MV-4-11 (cell line): ENCODE measurements at regions not wholly inside any gene's neighbourhood (a gene's known extent, or its start where the extent isn't known, plus 50 kb on each side); places are given as distances from the start of the nearest gene placed in this dataset.
"Not testable (repeated sequence)": the region's sequence is repeated elsewhere in the genome, so short reads cannot be mapped to it uniquely, and the experiment has no call there.

Experiments used
- DNase-seq: peaks from one replicate; lab custom pipeline; 2025; lab: John Stamatoyannopoulos, UW

DNA sequence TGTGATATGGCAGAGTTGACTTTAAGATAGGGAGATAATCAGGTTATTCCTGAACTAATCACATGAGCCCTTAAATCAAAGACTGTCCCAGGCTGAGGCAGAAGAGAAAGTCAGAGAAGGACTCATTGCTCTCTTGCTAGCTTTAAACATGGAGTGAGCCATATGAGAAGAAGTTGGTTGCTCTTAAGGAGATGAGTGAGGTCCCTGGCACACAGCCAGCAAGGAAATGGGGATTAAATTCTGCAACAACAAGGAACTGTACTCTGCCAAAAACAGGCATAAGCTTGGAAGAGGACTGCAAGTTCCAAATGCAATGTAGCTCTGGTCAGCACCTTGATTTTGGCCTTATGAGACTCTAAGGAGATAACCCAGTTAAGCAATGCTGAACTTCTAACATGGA lies 457.0 kb downstream of the PLOD2 start:
- peak; percentile 35 for DNase-seq

DNA sequence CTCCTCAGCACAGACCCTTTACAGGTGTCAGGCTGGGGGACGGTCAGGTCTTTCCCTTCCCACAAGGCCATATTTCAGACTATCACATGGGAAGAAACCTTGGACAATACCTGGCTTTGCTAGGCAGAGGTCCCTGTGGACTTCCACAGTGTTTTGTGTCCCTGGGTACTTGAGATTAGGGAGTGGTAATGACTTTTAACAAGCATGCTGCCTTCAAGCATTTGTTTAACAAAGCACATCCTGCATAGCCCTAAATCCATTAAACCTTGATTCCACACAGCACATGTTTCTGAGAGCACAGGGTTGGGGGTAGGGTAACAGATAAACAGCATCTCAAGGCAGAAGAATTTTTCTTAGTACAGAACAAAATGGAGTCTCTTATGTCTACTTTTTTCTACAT lies 451.2 kb downstream of the PLOD2 start:
- not testable (repeated sequence) for DNase-seq

DNA sequence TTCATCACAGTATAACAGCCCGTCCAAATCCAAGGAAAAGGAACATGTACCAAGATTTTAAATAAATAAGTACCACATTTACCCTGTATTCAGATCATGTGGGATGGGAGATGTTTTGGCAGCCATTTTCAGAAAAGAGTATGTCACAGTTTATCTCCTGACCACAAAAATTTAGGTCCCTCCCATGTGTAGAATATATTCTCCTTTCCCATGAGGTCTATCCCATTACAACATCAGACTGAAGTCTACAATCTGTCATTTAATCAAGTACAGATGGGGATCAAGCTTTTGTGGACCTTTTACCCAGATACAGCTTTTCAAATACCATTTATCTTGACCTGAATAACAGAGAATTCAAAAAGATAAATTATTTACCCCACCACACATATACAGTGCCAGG lies 444.5 kb downstream of the PLOD2 start:
- no peak for DNase-seq

DNA sequence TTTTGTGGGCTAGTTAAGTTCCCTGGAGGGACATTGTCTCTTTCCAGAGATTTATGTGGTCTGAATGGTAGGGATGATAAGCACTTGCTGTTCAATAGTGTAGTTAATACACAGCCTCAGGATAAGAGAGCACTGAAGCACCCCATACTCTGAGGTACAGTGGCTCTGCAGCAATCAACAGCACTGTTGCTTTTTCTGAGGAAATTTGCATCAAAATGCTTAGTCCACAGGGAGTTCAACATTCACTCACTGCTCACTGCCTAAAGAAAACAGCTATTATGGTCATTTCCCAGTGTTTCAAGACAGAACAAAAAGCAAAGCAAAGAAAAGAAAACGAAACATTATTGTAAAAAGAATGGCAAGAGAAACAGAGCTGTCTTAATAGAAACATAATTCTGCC lies 441.9 kb downstream of the PLOD2 start:
- DNase-seq, result no peak

DNA sequence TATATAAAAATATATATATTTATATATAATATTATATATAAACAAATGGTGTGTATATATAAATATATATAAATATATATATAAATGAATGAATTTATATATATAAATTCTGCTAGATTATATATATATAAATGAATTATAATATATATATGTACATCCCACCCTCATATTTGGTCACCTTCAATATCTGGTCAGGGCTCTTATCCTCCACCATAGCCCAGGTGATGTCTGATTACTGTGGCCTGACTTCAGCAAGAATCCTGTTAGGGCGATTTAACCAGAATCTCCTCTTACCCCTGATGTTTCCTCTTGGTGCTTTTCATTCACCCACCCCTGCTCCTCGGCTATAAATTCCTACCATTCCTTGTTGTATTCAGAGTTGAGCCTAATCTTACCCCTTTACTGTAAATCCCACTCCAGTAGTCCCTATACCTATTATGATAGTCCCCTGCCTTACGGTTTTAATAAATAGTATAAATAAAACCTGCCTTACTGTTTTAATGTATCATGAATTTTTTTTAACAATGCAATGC lies 439.6 kb downstream of the PLOD2 start:
- no peak for DNase-seq

DNA sequence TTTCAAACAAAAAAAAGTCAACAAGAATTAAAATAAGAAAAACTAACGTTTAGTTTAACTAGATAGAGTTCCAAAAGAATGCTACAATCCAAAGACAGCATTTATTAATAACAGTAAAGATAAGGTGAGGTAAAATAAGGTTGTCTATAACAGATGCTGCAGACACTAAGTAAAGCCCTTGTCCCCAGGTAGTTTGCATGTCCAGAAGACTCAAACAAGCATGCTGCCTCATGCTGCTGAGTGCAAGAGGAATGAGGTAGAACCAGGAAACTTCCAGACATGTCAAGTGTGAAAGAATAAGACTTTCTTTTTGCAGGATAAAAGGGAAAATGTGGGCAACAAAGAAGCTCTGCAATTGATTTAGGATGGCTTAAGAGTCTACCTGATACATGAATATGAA lies 439.2 kb downstream of the PLOD2 start:
- no peak for DNase-seq

DNA sequence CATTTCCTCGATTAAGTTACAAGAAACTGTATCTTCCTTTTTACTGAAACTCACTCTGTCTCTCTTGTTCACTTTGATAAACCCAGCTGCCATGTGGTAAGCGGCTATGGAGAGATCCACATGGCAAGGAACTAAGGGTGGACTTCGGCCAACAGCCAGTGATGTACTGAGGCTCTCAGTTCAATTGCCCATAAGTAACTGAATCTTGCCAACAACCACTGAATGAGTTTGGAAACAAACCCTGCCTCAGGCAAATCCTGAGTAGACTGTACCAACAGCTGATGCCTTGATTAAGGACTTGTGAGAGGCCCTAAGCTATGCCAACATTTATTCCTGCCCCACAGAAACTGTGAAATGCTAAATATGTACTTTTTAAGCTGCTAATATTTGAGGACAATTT lies 433.5 kb downstream of the PLOD2 start:
- DNase-seq, result no peak

DNA sequence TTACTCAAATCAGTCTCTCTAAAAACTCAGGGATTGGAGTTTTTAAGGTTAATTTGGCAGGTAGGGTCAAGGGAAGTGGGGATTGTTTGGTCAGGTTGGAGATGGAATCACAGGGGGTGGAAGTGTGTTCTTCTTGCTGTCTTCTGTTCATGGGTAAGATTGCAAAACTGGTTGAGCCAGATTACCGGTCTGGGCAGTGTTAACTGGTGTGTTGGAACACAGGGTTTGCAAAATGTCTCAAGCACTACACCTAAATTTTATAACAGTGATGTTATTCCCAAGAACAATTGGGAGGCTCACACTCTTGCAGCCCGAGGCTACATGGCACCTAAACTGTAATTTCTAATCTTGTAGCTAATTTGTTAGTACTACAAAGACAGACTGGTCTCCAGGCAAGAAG lies 425.4 kb downstream of the PLOD2 start:
- no peak for DNase-seq

DNA sequence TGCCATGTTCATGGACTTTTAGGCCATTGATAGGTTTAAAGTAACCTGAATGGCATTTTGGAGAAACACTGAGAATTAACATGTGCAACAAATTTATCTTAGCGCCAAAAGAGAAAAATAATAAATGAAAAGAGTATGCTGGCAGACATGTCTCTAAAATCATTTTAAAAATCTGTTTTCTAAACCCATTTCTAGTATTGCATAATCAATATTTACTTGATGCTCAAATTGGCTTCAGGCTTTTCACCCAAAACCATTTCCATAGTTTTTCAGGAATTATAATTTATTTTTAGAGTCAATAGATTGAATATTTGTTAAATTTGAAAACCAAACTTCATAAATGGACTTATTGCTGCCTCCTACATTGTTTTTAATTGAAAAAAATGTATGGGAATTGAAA lies 423.0 kb downstream of the PLOD2 start:
- DNase-seq, result no peak

DNA sequence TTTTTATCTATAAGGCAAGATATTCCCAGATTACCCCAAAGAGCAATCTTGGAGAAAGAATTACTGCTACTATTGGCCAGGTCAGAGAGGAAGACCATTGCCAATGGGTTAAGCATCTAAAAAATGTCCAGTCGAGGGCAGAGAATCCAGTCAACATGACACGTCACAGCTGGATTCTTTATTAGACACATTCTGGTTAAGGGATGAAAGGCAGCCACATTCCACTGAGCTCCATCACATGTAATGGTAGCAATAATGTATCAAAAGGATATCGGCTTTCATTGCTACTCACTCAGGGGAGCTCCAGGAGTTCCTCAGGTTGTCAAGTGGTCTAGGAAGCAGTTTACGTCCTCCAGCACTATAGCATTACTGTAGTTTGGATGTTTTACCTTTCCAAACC lies 421.1 kb downstream of the PLOD2 start:
- no peak for DNase-seq

DNA sequence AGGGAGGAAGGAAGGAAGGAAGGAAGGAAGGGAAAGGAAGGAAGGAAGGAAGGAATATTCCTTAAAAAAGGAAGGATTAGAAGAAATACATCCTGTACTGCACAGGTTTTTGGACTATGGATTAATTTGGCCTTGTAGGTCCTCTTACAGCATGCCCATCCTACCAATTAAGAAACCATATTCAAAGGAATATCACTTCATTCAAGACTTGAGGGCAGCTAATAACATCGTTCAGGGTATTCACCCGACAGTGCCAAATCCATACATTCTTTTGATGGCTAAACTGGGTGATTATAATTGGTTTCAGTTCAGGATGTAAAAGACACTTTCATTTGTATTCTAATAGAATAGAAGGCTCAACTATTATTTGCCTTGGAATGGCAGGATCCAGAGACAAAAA lies 410.3 kb downstream of the PLOD2 start:
- no peak for DNase-seq

DNA sequence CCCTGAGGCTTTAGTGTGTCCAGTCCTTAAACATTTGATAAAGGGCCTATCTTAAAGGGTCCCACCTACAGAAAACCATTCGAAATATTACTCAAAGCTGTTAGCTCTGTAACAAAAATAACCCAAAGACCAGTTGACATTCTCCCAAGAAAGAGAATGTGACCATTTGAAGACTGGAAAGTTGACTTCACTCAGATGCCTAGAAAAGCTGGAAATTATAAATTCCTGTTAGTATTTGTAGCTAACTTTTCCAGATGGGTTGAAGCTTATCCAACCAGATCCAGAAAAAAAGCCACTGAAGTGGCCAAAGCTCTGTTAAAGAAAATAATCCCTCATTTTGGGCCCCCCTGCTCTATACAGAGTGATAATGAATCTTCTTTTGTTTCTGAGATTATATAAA lies 408.4 kb downstream of the PLOD2 start:
- no peak for DNase-seq

DNA sequence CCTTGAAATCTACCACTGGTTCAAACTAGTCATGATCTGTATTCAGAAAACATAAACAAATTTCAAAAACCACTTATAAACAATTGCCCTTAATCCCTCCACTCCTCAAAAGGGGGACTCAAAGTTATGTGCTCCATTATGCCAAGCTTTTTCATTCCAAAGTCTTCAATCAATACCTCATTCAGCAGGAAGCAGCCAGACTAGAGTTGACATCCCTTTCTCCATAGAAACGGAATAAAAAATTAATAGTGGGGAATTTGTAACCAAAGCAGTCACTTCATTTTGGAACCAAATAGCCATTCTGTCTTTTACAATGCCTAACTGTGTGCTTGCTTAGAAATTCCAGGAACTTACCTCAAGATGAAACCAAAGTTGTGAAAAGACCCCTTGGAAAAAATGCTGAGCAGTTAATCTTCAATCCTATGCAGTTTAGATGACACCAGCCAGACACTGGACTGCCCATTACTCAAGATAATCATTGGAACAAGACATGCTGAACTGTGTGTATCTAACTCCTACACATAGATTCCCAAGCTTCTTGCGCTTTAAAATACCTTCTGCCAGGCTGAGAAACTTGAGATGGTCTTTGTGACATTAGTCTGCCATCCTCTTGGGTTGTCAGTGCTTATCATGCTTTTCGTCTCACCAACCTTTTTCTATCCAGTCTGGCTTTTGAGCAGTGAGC lies 406.2 kb downstream of the PLOD2 start:
- DNase-seq, result no peak

DNA sequence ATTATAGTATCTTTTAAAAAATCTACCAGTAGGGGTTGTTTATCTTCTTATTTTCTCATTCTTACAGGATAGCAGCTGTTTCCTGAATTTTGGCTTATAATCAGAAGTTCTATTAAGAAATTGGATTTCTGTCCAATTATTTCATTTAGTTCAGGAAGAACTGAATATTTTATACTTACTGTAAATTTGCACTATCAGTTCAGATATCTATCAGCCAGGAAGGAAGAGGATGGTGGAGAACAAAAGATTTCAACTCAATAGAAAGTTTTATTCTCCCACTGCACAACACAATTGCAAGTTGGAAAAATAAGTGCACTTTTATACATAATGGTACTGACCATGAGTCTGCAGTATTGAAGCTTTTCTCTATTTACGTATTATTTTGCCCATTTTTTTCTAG lies 400.9 kb downstream of the PLOD2 start:
- no peak for DNase-seq

DNA sequence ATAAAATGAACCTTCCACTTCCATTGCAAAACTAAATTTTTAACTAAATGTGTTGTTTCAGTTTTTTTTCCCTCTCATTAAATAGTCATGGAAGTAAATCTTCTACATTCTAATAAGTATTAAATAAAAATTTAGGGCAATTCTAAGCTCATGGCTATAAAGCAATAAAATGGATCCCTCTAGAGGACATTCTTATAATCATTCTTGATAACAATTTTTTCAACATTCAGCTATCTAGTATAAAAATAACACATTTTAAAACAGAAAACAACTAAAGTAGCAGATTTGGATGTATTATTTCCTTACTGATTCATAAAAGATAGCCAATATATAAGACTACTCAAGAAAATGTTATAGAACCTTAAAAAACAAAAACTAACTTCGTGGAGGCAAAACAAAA lies 393.1 kb downstream of the PLOD2 start:
- no peak for DNase-seq

DNA sequence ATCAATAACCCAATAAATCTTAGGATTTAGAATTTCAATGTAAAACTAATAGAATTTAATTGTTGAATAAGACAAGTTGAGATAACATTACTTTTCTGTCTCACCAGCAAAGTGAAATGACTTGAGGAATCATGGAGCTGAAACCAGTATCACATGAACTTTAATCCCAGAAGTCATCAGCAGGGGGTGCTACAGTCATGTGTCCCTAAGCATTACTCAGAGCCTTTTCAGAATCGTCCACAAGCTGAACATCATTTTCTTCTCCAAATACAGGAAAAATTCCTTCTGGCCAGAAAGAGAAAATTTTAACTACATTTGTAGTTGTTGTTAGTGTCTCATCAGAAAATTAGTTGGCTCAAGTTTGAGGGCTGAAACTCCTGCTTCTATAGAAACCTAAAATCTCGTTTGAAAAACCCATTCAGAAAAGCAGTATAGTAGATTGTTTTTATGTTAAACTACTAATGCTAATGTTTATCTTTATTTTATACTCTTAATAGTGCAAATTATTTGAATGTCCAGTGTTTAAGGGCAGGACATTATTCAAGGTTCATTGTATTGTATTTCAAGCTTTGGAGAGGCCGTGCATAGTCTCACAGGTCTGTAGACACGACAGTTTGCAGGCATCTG lies 384.1 kb downstream of the PLOD2 start:
- peak; percentile 10 for DNase-seq

DNA sequence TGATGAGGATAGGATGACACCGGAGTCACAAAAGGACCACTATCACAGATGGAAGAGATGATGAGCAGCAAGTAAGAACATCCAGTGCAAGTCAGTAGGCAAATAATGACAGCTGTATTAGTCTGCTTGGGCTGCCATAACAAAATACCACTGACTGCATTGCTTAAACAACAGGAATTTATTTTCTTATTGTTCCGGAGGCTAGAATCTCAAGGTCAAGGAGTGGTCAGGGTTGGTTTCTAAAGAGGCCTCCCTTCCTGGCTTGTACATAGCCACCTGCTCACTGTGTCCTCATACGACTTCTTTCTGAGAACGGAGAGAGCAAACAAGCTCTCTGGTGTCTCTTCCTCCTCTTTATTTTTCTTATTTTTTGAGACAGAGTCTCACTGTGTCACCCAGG lies 380.7 kb downstream of the PLOD2 start:
- DNase-seq, result no peak

DNA sequence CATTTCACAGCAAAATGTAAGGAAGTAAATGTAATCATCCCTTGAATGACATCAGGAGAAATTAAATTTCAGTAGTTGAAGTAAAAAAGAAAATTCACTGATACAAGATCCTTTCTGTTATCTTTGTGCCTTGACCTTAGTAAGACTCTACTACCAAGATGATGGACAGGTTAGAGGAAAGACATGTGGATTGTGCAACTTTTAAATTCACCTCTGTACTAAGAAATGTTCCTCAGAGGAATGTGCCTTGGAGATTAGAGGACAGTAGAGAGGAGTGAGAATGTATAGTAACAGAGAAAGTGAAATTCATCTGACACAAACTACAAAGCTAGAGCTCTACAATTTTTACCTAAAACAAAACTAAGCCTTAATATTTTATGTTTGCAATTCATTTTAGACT lies 375.3 kb downstream of the PLOD2 start:
- no peak for DNase-seq

DNA sequence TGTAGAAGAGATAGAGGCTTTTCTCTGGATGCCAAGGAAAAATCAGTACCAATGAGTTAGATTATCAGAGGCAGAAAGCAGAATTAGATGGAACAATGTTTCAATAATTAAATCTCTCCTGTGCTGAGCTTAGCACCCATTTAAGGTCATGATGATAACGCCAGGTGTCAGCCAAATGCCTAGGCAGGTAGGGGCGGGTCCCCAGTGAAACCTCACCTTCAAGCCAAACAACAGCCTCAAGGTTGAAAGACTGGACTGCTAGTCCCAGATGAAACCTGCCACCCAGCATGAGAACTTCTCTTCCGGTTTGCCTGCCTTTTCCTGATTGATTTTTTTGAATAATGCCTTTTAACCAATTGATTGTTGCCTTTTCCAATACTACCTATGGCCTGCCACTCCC lies 363.0 kb downstream of the PLOD2 start:
- DNase-seq, result no peak

DNA sequence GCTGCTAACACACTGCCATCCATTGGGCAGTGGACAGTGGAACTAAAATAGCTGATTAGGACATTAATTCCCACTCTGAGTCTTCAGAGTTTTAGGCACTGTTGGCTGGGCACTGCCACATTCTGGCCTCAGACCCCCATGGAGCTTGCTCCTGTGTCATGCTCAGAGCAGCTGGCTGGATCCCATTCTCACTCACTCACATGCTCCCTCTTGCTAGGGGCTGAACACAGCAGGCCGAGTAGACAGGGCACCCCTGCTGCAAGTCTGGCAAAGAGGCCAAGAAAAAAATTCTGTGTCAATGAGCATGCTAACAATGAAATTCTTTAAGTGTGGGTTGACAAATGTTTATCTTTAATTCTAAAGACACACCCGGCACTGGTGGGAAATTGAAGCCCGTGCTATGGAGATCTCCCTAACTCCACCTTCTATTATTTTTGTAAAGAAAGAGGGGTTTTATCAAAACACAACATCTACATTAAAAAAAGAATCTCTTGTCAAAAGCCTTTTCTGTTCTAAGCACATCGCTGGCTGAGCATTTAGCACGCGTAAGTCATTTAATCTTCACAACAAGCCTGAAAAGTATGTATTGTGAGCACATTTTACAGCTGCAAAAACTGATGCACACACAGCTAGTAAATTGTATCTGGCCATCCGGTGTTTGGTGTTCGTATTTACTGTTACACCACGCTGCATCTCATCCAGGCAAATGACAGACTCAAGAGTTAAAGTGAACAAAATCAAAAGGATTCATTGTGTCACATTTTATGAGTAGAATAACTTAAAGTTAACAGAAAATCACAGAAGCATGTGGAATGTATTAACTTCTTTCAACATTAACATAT lies 362.1 kb downstream of the PLOD2 start:
- DNase-seq, result no peak

DNA sequence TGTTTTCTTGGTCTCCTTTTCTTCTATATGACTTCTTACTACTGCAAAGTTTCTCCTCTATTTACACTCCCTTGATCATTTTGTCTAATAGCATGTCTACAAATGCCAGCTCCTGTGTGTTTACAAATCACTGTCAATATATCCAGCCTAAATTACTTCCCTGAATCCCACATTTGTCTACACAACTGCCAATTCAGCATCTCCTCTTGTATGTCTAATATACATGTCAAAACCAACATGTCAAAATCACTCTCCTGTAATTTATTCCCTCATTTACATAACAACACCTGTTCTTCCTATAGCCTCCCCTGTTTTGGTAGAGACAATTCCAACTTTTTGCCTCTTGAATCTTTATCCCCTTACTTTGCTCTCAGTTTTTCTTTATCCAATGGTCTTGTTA lies 359.3 kb downstream of the PLOD2 start:
- DNase-seq, result no peak

DNA sequence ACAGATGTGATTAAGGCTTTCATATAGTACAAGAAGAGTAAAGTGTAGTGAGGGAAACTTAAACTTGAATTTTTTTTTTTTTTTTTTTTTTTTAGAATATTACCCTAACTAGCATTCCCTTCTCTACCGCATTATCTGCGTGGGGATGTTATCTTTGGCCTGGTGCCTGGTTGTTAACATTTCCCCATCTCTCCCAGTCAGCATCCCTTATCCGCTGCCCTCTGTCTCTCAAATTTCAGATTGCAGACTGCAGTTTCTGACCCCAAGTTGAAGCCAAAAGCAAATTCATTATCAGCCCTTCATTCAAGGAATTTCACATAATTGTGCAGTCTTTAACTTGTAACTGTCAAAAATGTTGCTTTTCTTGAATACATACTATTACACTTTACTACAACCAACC lies 353.0 kb downstream of the PLOD2 start:
- no peak for DNase-seq

DNA sequence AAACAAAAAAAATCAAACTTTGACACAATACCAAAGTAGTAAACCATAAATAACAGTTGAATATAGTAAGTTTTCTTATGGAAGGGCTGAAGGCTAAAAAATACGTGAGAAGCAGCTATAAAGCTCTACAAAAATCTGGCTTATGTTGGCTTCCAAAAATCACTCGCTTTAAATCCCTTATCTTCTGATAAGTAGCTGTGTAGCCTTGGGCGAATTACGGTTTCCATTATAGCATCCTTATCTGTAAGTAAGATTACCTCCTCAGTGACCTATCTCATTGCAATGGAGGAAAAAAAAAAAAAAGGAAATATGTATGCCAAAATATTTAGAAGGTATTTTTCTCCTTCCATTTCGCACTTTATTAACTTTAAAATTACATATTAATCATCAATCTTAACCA lies 348.6 kb downstream of the PLOD2 start:
- DNase-seq, result no peak
